GM18951 (cell line): ENCODE measurements at regions not wholly inside any gene's neighbourhood (a gene's known extent, or its start where the extent isn't known, plus 50 kb on each side); places are given as distances from the start of the nearest gene placed in this dataset.

ENCODE experiments used
- POLR2A ChIP-seq: IDR thresholded peaks from 4 replicates; pipeline ENCODE4 v1.6.1; 2011; ENCODE audit warnings: mild to moderate bottlenecking; ENCODE audit not compliant: insufficient read length, insufficient read depth; ENCODE audit errors: extremely low read depth
- in situ Hi-C: fragments of 300-500 bp; cut with MboI; formaldehyde crosslinking; loops from one replicate; pipeline ENCODE4 v1.12.0; 2022; ENCODE audit warnings: low sequenced_read_pairs, mixed read lengths, inconsistent platforms; ENCODE audit not compliant: unreplicated experiment

DNA sequence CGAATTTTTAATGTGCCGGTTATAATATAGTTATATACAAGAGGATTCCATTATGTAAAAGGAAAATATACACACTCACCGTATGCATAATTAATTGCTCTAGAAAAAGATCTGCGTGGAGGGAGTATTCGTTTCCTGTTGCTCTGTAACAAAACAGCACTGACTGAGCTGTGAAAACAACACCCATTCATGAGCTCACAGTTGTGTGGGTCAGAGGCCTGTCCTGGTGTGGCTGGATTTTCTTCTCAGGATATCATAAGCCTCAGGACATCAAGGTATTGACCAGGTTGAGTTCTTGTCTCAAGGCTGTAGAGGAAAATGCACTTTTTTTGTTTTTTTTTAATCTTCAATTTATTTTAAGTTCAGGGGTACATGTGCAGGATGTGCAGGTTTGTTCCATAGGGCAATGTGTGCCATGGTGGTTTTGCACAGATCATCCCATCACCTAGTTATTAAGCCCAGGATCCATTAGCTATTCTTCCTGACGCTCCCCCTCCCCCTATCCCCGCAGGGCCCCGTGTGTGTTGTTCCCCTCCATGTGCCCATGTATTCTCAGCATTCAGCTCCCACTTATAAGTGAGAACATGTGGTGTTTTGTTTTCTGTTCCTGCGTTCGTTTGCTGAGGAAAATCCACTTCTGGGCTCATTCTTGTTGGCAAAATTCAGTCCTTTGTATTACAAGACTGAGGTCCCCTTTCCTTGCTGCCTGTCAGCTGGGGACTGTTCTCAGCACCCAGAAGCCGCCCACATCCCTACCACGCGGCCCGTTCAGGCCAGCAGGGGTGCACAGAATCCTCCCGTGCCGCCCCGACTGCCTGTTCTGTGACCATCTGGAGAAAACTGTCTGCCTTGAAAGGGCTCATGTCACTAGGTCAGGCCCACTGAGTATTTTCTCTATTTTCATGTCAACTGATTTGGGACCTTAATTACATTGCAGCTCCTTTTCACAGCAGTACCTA lies 87.4 kb upstream of the ERRFI1 start:
- in situ Hi-C loops = no loop called here
- no peak for TF ChIP-seq POLR2A

DNA sequence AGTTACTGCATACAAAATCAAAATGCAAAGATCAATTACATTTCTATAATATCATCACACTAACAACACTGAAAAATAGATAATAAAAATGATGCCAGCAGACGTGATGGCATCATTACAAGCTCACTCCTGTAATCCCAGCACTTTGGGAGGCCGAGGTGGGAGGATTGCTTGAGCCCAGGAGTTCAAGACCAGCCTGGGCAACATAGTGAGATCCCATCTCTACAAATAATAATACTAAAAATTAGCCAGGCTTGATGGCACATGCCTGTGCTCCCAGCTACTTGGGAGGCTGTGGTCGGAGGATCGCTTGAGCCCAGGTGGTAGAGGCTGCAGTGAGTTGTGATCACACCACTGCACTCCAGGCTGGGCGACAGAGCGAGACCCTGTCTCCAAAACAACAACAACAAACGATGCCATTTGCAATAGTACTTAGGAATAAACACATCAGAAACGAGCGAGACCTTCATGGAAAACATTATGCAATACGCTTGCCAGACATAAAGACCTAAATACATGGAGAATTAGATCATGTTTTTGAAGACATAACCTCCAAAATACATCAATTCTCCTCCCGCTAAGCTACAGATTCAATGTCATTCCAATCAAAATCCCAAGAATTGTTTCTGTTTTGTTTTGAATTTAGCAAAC lies 86.6 kb upstream of the ERRFI1 start:
- in situ Hi-C loops = no loop called here
- no peak for TF ChIP-seq POLR2A

DNA sequence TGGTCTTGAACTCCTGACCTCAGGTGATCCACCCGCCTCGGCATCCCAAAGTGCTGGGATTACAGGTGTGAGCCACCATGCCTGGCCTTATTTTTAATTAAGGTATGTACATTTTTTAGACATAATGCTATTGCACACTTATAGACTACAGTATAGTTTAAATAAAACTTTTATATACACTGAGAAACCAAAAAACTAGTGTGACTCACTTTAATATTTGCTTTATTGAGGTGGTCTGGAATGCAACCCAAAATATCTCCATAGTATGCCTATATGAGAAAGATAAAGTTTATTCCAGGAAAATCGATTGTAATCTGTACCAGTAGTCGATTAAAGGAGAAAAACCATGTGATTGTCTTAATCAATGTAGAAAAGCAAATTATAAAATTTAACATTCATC lies 85.5 kb upstream of the ERRFI1 start:
- in situ Hi-C loops = no loop called here
- TF ChIP-seq POLR2A = no peak

DNA sequence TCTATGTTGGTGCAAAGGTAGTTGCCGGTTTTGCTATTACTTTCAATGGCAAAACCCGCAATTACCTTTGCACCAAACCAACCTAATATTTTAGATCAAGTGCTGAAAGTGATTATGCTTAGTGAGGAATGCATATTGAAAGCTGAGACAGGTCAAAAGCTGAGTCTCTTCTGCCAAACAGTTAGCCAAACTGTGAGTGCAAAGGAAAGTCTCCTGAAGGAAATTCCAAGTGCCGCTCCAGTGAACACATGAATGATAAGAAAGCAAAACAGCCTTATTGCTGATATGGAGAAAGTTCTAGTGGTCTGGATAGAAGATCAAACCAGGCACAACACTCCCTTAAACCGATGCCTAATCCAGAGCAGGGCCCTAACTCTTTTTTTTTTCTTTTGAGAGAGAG lies 83.1 kb upstream of the ERRFI1 start:
- in situ Hi-C loops = no loop called here
- TF ChIP-seq POLR2A = no peak

DNA sequence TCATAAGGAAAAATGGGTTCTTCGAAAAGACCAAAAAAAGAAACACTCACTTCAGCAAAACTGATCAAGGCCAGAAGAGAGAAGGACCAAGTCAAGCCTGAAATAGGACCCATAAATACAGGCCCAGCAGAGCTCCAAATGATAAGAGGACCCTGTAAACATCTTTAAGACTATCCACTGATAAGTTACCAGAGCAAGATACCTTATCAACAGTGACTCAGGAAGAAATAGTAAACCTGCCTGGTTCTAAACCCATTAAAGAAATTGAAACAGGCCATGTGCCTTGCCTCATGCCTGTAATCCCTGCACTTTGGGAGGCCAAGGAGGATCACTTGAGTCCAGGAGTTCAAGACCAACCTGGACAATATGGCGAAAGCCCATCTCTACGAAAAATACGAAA lies 81.8 kb upstream of the ERRFI1 start:
- TF ChIP-seq POLR2A = no peak
- in situ Hi-C loops = no loop called here

DNA sequence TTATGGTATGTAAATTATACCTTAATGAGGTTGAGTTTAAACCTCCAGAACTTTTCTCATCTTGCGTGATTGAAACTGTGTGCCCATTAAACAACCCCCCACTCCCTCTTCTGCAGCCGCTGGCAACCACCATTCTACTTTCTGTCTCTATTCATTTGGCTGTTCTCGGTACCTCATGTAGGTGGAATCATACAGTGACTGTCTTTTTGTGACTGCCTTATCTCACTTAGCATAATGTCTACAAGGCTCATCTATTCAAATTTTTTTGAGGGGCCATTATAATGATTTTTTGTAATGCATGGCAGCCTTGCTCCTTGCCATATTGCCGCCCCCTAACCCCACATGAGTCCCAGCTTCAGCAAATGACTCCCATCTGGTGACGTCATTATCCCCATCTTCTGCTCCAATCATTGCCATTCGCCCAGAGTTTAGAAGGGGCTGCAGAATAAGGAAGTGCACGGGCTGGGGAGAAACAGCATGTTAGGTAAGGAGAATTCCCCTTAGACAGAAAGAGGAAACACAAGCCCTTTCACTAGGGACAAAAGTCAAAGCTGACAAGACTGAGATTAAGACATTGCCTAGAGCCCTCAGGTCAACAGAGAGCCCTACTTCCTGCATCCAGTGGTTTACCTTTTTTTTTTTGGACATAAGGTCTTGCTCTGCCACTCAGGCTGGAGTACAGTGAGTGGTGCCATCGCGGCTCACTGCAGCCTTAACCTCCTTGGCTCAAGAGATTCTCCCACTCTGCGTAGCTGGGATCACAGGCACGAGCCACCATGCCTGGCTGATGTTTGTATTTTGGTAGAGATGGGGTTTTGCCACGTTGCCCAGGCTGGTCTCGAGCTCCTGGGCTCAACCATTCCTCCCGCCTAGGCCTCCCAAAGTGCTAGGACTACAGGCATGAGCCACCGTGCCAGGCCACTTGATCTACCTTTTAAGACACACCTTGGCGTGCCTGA lies 78.4 kb upstream of the ERRFI1 start:
- TF ChIP-seq POLR2A = no peak
- in situ Hi-C loops = no loop called here

DNA sequence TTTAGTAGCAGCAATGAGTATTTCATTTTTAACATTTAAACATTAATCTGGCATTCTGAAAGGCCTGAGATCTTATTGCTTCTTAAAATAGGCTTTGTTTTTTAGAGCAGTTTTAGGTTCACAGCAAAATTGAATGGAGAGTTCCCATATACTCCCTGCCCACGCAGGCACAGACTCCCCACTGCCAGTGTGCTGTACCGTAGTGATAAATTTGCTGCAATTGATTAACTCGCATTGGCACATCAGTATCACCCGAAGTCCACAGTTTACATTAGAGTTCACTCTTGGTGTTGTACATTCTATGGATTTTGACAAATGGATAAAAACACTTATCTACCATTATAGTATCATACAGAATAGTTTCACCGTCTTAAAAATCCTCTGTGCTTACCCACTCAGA lies 71.8 kb upstream of the ERRFI1 start:
- TF ChIP-seq POLR2A = no peak
- in situ Hi-C loops = no loop called here

DNA sequence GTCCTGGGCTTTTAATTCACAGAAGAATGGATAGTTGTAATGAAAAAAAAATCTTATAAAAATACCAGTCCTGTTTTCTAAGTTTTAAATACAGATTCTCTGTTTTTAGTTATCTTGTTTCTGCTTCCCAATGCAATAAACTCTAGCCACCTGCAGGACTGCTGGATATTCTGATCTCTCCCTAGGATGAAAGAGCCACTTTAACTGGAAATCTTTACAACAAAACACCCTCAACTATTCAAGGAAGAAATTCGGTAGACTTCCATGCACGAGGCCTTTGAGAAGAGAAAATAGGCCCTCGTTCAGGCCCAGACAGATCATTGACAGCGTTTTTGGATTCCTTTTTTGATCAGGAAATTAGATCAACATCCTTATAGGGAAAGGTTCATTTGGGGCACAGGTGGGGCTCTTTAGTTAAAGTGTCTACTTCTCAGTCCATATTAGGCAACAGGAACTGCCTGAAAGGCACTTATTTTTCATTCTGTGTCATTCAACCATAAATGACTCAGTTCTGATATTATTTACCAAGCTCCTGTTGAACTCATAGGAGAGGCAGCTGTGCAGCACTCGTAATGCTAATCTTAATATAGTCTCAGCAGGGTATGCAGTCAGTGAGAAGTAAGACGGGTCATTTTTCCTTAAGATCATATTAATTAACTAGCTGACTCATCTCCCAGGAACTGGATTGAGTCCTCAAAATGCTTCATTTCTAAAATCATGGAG lies 71.1 kb upstream of the ERRFI1 start:
- no peak for TF ChIP-seq POLR2A
- in situ Hi-C loops = no loop called here

DNA sequence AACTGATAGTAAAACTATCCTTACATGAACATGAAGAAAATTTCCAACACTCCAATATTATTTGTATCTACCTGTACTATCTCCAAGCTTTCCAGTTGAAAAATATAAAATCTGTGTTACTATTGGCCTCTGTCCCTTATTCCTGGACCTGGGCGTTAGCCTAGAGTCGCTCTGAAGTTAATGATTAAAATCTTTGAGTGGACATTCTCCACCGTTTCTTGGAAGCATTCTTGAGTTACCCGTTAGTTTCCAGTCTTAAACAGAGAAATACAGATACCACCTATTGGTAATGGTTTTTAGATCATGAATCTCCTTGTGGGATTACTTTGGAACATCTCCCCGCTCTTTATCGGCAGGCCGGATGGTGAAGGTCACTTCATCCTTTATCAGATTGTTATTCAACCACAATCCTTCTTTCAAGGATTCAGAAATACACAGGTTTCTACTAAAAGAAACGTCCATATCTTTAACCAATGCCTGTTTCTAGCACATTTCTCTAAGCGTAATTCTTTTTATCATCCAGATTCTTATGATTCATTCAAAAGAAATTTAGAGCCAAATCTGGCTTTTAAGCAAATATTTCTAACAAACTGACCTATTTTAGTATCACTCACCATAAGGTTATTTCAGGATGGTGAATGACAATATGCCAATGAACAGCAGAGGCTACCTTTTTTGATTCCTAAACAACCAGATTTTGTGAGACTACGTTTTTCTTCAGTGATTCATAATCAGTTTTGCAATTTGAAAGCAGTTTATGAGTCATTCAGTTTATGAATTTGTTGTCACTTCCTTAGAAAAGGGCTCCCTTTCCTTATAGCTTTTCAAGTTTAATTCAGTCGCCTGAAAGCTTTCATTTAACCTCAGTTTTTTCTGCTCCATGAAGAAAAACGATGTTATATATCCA lies 70.2 kb upstream of the ERRFI1 start:
- no peak for TF ChIP-seq POLR2A
- in situ Hi-C loops = no loop called here

DNA sequence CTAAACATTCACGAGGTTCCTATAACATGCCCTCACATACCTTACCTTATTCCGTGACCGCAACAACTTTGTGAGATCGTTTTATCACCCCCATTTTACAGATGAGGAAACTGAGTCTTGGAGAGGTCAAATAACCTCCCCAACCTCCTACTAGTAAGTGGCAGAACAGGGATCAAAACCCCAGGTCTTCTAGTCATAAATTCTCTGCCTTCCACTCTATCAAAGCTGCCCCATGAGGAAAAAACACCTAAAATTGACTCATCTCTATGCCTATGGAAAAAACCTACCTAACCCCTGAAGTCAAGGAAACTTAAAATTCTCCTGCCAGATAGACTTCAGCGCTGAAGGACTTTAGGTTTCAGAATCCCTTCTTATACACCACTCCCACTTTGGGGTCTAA lies 69.5 kb upstream of the ERRFI1 start:
- no peak for TF ChIP-seq POLR2A
- in situ Hi-C loops = no loop called here

DNA sequence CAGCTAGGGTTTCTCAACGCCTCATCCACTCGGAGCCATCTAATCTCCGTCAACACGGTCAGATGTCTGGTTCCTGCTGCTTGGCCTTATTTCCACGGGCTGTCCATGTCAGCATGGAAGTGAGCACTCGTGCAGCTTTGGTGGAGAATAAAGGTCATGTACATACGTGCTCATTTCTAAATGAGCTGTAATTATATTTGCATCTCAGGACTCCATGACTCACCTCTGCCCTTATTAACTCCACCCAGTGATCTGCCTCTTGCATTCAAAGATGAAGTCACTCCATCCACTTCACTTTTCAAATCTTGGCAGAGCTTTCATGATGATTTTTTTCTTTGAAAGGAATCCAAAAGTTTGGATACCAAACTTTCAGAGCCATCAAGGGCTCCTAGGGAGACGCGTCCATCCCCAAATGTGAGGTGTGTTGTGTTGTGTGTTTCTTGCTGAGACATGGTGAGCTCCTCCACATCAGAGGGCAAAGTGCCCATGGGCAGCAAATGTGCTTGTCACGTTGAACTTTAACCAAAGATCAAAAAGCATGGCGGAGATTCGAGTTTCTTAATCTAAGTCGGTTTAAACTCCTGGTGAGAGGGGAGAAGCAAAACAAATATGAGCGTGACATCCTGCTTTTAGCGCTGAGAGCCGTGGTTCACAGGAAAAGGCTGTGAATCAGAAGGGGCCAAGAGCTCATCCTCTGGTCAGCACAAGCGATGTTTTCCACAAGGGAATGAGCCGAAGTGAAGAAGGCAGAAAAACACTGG lies 68.6 kb upstream of the ERRFI1 start:
- TF ChIP-seq POLR2A = no peak

More for the DNA sequence above, 68.6 kb upstream of the ERRFI1 start:
- in situ Hi-C loops = no loop called here
